HG02642 (cell line): ENCODE measurements at regions not wholly inside any gene's neighbourhood (a gene's known extent, or its start where the extent isn't known, plus 50 kb on each side); places are given as distances from the start of the nearest gene placed in this dataset.

Experiments
- ATAC-seq: cut with Tn5 transposase; IDR thresholded peaks from one replicate; pipeline ENCODE4 v1.9.1; 2021; ENCODE audit warnings: mild to moderate bottlenecking; ENCODE audit not compliant: unreplicated experiment, poor library complexity

DNA sequence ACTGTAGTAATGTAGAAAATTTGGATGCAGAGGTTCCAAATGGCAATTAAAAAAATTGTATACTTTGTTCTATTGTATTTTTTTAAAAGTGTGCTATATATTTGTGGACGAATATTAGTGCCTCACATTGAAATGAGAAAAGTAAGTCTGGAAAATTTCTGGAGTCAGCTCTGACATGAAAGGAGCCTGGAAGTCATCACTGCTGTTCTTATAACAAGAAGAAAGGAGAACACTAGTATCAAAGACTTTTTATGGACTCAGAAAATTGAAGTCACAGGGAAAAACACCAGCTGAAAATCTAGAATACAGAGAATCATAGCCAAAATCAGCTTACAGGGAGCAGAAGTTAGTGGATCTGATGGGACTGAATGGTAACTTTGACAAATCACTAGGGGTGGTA, 1450.7 kb upstream of the SPRY2 start:
- ATAC-seq, result no peak

DNA sequence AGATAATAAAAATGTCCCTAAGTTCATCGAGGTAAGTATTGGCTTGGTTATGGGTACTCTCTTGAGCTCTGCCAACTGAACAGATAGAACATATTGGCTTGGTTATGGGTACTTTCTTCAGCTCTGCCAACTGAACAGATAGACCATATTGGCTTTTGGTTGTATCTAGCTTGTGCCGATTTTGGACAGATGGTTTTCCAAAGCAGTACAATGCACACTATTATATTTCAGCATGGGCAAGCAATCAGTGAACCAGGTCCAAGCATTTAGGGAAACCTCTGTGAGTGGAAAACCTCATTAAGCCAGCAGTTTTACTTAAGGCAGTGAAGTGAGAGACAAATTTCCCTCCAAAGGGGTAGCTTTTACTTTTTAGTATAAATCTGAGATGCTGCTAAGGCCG, 1440.5 kb upstream of the SPRY2 start:
- no peak for ATAC-seq

- ATAC-seq, result no peak
Measured at GRCh38 chr13:81779876-81780275, 1439.0 kb upstream of the SPRY2 start.

DNA sequence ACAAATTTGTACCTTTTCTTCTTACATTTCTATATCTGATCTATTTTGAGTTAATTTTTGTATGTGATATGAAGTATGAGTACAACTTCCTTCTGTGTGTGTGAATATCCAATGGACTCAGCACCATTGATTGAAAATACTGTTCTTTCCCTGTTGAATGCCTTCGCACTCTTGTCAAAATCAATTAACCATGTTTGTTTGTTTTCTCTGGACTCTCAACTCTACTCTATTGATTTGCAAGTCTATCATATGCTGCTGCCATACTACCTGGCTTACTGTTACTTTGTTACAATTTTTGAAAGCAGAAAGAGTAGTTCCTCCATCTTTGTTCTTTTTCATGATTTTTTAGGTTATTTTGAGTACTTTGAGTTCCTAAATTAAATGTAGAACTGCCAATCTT, 1437.4 kb upstream of the SPRY2 start:
- ATAC-seq, result no peak

DNA sequence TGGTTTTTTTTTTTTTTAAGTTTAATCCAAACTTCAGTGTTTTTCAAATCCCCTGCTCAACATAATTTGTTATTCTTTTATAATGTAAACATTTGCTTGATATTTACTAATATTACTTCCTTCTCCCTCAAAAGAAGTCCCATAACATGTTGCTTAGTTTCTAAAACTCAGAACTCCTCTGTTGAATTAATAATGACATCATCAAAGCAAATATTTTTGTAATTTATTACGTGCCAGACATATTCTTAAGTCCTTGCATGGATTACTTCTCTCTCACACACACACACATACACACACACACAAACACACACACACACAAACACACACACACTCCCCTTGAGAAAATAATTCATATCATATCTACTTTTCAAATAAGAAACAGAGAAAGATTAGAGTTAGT, 1432.3 kb upstream of the SPRY2 start:
- no peak for ATAC-seq

GRCh38 chr13:81771951-81772350, 1431.0 kb upstream of the SPRY2 start:
- ATAC-seq, result no peak

DNA sequence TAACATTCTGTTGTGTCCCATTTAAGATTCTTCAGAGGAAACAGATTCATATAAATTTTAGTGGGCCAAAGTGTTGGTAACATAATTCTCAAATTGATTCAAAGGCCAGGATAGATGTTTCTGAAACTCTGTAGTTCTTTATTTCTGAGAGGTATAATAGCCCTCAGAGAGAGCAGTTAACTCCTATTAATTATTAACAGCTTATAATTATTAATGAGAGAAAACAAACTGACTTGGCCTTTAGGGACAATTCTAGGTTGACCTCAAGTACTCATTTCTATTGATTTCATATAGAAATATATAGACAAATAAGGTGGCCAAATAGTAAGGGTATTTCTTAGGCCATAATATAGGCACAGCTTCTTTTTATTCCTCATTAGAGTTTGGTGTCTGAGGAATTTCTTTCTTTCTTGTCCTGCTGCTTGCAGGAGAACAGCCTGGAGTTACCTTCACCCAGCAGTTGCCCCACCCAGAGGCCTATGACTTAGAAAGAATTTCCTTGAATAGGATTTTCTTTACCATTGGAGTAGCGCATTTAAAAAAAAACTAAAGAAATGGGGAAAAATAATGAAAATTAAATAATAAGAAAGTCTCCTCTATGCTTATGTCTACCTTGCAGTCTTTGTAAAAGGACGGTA, 1430.1 kb upstream of the SPRY2 start:
- no peak for ATAC-seq

DNA sequence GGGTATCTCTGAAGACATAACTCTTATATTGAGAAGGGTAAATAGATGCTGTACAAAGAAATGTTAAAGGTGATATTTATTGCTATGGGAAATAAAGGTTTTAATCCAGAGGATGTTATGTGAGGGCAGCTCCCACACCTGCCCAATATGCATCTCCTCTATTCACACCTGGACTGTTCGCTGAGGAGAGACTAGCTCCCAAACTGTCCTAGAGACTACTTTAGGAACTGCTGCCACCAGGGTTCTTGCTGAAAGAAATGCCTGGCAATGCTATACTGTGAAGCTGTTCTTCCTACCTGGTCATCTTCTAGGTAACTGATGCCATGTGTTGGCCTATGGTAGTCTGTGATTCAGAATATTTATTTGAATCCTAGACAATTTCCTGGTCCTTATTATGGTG, 1421.5 kb upstream of the SPRY2 start:
- no peak for ATAC-seq

DNA sequence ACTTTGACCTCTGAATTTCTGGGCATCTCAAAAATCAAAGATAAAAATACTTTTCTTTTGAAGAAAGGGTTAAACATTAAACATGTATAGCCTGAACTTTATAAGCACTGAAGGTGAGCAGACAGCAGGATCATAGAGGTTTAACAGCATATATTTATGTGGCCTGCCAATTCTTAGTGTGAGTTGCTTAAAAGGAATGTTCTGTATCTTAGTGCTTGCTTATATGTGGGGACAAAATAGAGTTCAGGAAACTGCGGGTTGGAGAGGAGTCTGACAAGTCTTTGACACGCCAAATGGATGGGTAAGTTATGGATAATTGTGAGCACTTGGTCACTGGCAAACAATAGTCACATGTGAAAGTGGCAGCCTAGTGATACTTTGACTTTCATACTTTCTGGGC, 1419.4 kb upstream of the SPRY2 start:
- ATAC-seq, result no peak

GRCh38 chr13:81757348-81757970, 1416.5 kb upstream of the SPRY2 start:
- ATAC-seq, result no peak

DNA sequence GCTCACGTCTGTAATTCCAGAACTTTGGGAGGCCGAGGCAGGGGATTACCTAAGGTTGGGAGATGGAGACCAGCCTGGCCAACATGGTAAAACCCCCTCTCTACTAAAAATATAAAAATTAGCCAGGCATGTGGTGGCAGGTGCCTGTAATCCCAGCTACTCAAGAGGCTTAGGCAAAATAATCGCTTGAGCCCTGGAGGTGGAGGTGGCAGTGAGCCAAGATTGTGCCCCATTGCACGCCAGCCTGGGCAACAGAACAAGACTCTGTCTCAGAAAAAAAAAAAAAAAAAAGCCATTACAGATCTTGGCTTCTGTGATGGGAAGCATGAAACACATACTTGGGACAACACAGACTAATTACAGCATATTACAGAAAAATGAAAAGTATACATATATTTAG, 1404.5 kb upstream of the SPRY2 start:
- no peak for ATAC-seq

DNA sequence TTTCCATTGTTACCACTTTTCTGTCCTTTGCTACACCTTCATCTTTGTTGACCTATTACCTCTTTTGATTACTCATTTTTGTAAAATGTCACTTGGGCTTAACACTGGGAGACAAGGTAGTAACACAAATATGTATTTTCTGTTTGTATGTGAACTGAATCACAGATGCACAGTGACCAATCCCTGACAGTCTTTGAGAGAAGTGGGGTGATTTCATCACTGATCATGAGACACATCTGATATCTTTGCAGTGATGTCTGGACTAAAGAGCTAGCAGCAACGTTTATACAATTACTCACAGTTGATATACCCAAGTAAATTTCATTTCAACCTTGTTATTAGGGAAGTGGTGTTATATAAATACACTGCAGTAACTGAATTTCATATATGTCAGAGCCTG, 1397.4 kb upstream of the SPRY2 start:
- no peak for ATAC-seq

DNA sequence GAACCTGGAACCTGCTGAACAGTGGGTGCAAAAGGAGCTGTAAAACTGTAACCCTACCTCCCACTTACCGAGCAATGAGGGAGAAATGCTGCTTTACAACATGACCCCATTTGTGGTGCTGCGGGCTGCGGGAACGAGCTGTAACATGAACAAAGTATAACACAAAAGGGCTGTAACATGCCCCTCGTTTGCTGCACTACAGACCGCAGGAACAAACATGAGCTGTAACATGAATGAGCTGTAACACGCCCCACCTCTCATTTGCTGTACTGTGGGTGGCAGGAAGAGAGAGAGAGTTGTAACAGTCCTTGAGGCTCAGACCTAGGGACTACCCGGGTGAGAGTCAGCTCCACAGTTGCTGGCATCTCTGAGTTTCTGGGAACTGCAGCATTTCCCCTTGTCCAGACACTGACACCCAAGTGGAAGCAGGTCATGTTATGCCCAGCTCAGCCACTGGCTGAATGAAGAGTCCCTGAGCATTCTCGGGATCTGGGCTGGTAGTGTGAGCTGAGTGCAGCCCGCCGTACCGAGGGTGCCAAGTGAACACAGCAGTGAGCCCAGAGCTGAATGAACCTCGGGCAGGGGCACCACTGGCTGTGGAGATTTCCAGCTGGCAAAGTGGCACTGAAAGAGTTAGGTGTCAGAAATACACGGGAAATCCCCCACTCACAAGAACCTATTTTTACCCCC, 1385.3 kb upstream of the SPRY2 start:
- ATAC-seq, result no peak

GRCh38 chr13:81722456-81722855, 1381.5 kb upstream of the SPRY2 start:
- no peak for ATAC-seq

- no peak for ATAC-seq
Measured at GRCh38 chr13:81721400-81721799, 1380.5 kb upstream of the SPRY2 start.

- no peak for ATAC-seq
Measured at GRCh38 chr13:81714513-81714912, 1373.6 kb upstream of the SPRY2 start.

DNA sequence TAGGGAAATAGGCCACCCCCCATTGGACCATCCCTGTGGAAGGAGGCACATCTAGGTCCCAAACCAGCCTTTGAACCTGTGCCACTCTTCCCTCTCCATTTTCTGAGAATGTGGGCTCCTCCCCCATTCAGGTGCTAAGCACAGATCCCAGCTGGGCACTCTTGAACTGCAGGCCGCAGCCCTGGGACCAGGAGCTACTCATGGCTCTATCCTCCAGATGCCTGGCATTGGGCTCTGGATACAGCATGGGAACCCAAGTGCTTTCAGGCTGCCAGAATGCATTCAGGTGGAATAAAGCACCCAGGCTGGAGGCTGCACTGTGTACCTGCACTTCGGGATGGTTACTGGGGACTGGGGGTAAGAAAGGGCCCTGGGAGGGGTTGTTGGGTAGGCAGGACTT, 1372.3 kb upstream of the SPRY2 start:
- no peak for ATAC-seq

DNA sequence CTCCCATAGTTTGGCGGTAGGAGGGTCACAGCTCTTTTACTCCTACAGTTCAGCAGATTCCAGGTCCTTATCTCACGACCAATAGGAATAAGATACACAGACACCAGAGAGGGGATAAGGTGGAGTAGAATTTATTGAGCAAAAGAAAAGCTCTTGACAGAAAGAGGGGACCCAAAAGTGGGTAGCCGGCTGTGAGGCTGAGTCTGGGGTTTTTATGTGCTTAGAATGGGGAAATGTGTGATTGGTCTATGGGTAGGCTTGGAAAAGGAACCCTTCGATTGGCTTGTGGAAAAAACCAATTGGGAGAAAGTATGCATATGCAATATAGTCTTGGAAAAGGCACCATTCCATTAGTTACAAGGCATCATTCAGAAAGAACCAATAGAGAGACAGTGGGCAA, 1356.9 kb upstream of the SPRY2 start:
- no peak for ATAC-seq

GRCh38 chr13:81686877-81687276, 1346.0 kb upstream of the SPRY2 start:
- no peak for ATAC-seq

GRCh38 chr13:81683521-81683920, 1342.6 kb upstream of the SPRY2 start:
- no peak for ATAC-seq

DNA sequence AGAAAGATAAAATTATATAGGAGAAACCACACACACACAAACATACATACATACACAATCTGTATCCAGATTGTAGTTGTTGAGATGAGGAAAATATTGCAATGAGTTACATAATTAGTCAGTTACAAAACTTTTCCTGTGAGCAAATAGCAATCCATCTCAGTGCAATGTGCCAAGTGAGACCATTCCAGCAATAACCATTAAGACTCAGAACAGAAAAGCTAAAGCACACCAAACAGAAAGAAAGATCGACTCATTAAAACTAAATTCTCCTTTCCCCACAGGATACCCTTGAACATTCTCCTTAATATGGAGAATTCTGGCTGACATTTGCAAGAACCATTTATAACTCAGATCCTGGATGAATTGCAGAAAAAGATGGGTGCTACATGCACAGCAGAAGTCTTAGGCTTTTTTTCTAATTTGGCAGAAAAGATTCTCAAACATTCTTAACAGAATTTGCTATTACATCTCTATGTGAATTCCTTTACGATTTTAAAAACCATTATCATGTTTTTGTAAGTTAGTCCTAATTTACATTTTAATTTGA, 1341.2 kb upstream of the SPRY2 start:
- ATAC-seq, result no peak

DNA sequence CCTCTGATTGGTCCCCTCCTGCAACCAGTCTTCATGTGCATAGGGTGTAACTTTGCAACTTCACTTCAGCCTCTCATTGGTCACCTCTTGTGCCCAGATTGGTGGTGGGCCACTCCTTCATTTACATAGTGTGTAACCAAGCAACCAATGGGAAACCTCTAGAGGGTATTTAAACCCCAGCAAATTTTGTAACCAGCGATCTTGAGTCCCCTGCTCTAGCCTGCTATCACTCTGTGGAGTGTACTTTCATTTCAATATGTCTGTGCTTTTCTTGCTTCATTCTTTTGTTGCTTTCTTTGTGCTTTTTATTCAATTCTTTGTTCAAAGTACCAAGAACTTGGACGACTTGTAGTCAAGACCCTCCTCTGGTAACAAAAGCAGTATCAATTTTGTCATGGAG, 1336.9 kb upstream of the SPRY2 start:
- no peak for ATAC-seq
